Stimulated activated CD4-positive, alpha-beta T cell treated with anti-CD3 and anti-CD28 coated beads, Interleukin-12 subunit alpha, Interleukin-12 subunit beta, amount 100 ng/mL, for 24 hours (primary cell): ENCODE measurements at regions not wholly inside any gene's neighbourhood (a gene's known extent, or its start where the extent isn't known, plus 50 kb on each side); places are given as distances from the start of the nearest gene placed in this dataset.

ENCODE experiments used
- DNase-seq, 2 experiments: peaks; one replicate each; pipeline ENCODE4 v3.0.0-alpha.2; 2020; ENCODE audit warnings: low read depth in 2 of 2

DNA sequence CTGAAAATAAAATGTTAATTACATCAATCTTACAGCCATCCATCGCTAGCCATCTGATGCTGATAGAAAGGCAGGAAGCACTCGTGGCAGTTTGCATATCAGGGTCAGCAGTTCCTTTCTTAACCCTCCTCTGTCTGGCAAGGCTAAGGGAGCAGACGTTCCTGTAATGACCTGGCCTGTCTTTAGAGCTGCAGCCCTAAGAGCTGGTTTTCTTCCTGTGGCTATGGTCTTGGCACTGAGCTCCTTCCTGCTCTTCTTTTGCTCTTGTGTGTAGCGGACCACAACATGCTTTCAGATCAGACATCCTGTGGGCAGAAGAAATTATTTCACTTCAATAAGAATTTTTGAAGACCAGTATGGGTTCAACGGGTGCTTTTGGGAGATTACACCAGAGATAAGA is 170.4 kb downstream of the DAD1 start:
- no peak for DNase-seq

GRCh38 chr14:22417914-22418313 is 171.1 kb downstream of the DAD1 start:
- no peak for DNase-seq

- DNase-seq: no peak
These were observed 172.8 kb downstream of the DAD1 start for GRCh38 chr14:22416193-22416592.

DNA sequence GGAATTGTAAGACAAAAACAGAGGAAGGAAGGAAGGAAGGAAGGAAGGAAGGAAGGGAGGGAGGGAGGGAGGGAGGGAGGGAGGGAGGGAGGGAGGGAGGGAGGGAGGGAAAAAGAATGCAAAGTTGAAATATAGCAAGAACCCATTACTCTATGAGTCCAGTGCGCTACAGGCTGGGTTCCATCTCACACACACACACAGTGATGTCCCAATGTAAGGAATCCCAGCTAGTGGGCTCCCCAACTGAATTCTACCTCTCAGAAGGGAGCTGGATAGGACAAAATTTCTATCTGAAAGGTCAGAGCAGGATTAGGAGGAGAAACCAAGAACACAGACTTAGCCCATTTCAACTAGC is 173.4 kb downstream of the DAD1 start:
- no peak for DNase-seq

- no peak for DNase-seq
These were observed 174.0 kb downstream of the DAD1 start for GRCh38 chr14:22414876-22415604.

DNA sequence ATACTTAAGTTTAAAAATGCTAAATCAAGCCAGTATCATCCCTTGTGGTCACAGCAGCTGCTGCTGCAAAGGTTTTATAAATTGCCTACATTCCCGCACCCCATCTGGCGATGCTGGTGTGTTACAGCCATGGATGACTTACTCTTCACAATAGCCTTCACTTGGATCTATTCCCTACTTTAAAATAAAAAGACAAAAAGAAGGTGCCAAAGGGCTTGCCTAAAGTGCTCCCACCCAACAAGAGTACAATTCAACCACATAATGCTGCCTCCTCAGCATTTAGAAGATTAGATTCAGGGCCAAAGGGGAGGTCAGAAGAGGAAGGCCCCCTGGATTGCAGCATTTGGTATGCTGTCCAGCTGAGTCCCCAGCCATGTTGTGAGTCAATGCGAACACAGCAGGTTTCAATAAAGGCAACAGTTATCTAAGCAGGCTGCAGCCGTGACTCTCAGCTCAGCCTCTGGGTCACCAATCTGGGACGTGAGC is 176.1 kb downstream of the DAD1 start:
- DNase-seq: no peak

DNA sequence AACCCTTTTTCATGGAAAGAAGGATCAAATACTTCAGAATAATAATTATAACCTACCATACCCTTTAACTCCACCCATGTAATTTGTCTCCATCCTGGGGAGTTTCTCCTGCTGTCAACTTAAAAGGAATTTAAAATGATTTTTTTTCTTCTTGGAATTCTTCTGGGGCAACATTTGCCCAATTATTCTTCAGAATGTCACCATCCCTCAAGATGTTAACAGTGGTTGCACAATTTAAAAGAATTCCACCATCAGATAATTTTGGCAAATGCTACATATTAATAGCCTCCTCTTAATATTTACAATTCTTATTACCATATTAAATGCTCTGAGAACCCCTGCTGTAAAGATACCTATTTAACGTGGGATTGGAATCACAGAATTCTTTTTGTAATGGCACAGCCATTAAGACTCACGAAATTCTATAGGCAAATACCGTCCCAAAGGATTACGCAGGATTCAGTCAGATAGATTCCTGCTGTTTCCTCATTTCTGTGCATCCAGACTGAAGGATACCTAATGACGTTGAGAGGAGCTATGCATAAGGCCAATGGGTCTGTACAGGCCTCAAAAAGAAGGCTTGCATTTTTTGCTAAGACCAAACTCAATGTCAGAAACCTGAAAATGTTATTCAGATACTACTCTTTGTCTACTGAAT is 177.5 kb downstream of the DAD1 start:
- no peak for DNase-seq

DNA sequence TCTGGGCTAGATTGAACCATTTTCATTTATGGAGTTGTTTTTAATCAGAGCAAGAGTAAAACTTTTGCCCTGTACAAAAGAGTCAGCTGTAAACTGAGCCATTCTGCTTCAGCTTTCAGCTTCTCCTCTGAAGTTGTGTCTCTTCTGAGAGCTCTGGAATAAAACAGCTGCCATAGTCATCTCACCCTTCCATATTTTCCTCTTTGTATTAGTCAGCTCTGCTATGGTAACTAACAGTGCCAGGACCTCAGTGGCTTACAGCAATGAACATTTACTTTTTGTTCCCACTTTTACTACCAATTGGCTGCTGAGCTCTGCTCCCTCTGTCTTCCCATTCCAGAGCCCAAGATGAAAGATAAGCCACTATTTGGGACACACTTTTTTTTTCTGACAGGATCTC is 178.5 kb downstream of the DAD1 start:
- DNase-seq: no peak

DNA sequence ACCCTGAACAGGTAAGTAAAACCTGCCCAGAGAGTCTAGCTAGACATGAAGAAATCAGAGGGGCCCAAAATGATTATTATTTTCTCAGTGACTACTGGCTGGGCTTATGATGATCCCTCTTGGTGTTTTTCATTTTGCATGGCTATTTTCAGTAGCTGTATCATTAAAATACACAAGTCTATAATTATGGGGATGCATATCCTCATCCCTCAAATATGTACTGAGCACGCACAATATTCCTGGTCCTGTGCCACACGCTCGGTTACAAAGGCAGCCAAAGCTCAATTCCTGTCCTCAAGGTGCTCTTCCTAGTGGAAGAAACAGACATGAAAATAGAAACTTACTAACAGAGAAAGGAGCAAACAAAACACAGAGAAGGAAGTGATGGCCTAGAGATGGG is 180.0 kb downstream of the DAD1 start:
- DNase-seq: no peak

DNA sequence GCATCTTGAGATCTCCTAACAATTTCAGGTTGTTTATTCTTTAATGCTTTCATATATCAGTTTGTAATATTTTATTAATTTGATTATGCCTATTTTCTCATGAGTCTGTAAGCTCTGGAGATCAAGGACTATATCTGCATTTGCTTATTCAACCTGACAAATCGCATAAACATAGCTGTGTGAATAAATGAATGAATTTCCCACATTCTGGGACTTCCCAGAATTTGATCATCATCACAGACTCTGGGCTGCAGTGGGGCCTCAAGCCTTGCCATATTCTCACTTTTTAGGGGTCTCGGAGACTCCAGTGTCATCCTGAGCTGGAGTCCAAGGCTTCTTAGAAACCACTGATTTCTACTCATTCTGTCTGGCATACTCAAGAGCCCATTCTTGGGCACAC is 180.5 kb downstream of the DAD1 start:
- no peak for DNase-seq

DNA sequence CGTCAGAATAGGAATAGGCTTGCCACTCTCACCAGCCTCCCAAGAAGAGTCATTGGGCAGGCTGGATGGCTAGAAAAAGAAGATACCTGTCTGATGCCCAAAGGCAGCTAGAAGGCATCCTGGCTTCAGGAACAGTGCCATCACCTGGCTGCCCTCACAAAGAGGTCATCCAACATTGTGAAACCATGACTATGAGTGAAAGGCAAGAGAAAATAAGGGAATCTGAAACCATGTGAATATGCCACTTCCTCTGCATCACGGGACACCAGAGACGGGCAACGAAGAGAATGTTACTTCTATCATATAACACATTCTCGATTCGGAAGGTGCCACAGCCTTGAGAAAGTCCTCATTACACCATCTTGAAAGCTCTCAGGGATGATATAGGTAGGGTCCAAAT is 182.0 kb downstream of the DAD1 start:
- no peak for DNase-seq

- no peak for DNase-seq
These were observed 183.8 kb downstream of the DAD1 start for GRCh38 chr14:22405201-22405600.

DNA sequence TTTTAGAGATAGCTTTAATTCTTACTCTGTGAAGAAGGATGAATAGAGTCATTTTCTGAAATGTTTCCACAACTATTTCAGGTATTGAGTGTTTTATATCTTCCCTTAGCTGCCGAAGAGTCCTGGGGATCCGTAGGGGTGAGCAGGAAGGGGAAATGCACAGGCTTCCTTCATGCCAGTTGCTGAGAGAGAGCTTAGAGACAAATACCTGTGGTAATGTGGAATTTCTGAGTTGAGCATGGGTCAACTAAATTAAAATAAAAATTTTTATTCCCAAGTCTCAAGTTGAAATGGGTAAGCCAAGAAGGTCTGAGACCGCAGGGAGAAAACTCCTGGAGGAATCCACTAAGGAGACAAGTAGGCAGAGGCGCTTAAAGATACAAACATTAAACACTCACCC is 185.7 kb downstream of the DAD1 start:
- no peak for DNase-seq

DNA sequence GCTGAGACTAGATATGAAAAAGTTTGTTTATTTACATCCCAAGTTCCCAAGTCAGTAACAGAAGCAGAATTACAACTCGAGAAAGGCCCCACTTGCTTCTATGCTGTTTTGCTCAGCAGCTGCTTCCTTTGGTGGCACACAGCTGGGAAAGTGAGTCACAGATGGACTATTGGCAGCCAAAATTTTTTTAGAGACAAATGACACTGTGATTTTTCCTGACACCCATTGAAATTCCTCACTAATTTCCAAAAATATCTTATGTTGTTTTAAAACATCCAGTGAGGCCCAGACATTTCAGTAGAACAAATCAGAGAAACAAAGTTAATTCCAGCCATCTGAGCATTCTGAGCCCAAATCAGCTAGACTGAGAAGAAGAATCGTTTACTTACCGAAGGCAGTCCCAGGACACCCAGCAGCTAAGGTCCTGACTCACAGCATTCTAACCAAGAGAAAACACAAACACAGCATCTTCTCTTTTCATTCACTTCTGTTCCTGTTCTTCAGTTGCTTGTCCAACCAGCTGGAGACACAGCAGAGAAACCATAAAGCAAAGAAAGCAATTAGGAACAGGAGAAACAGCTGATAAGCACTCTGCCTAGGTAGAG is 188.3 kb downstream of the DAD1 start:
- no peak for DNase-seq

DNA sequence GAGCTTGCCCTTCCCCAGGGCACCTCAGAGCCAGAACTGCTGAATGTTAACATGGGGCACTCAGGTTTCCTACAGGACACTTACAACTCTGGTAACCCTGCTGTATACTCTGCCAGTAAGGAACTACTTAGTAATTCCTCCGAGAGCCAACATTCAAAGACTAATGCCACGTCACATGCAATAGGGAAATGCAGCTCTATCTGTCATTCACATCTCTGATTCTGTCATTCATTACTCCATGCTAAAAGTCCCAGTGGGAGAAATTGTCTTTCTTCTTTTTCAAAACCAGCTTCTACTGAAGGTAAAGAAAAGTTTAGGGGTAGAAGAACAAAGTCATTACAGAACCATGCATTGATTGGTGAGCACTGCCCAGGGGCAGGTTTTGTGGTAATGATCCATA is 189.2 kb downstream of the DAD1 start:
- DNase-seq: no peak

- DNase-seq: no peak
These were observed 191.7 kb downstream of the DAD1 start for GRCh38 chr14:22397221-22397737.

- no peak for DNase-seq
These were observed 193.2 kb downstream of the DAD1 start for GRCh38 chr14:22395803-22396202.

GRCh38 chr14:22394616-22395015 is 194.4 kb downstream of the DAD1 start:
- no peak for DNase-seq

- DNase-seq: no peak
These were observed 195.2 kb downstream of the DAD1 start for GRCh38 chr14:22393796-22394195.

- DNase-seq: no peak
These were observed 197.0 kb downstream of the DAD1 start for GRCh38 chr14:22391908-22392565.

DNA sequence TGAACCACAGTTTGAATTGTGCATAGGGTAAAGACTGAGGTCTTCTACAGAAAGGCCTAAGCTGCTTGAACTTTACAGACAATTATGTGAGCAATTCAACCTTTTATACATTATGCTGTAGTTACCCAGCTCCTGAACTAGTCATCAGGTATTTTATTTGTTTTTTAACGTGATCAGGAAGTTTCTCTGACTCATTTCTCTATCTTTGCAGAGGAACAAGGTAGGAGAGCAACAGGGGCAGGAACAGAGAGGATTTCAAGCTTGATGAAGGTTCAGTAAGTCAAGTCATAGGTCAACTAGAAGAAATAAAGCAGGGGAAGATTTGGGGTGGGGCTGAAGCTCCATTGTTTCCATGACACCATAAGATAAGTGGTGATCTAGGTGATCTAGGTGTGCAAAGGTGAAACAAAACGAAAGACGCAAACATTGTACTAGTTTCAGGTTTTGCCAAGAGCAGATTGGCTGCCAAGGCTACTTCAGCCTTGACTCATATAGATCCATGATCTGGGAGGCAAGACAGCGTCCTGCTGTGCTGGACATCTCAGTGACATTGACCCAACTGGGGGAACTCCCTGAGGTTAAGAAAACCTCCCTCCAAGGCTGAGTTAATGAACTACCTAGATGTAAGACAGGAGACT is 198.1 kb downstream of the DAD1 start:
- no peak for DNase-seq

GRCh38 chr14:22390195-22390594 is 198.8 kb downstream of the DAD1 start:
- DNase-seq: no peak
